ENCODE measurements at regions not wholly inside any gene's neighbourhood (a gene's known extent, or its start where the extent isn't known, plus 50 kb on each side); places are given as distances from the start of the nearest gene placed in this dataset.

DNA sequence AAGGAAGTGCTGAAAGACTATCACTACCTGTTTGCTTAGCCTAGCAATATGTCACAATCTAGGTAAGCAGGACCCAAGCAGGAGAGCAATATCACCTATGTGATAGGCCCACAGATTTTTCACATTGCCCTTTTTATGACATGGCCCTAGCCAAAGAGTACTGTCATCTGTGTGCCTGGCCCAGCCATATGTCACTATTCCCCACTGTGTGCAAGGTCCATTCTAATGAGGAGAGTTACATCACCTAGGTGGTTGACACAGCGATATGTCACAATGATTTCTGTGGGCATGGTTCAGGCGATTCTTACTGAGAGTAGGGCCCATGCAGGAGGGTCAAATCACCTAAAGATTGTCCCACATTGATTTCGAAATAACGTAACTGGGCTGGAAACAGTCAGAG is 967.7 kb upstream of the AMELY start:
- TF ChIP-seq POLR2A (IDR thresholded peaks at IDR 0.05; ENCODE audit: low read length) = no peak
- no peak for TF ChIP-seq GATA1 (IDR thresholded peaks at IDR 0.05; ENCODE audit: low read depth, low read length)

All from erythroblast (primary cell).